ENCODE measurements at regions not wholly inside any gene's neighbourhood (a gene's known extent, or its start where the extent isn't known, plus 50 kb on each side); places are given as distances from the start of the nearest gene placed in this dataset.
A peak's percentile ranks its signal among the peaks of the same experiment; 100 is the strongest.
"Not testable (repeated sequence)": the region's sequence is repeated elsewhere in the genome, so short reads cannot be mapped to it uniquely, and the experiment has no call there.

- in situ Hi-C loops (cut with MboI; ENCODE audit: low pct_unique_long_range_greater_than_20kb, low sequenced_read_pairs): no loop called here
- no peak for DNase-seq
Observed at GRCh38 chr11:103699656-103700055, 336.8 kb upstream of the DDI1 start.

- no peak for DNase-seq
- in situ Hi-C loops (cut with MboI; ENCODE audit: low pct_unique_long_range_greater_than_20kb, low sequenced_read_pairs): no loop called here
Observed at GRCh38 chr11:103700622-103701021, 335.8 kb upstream of the DDI1 start.

DNA sequence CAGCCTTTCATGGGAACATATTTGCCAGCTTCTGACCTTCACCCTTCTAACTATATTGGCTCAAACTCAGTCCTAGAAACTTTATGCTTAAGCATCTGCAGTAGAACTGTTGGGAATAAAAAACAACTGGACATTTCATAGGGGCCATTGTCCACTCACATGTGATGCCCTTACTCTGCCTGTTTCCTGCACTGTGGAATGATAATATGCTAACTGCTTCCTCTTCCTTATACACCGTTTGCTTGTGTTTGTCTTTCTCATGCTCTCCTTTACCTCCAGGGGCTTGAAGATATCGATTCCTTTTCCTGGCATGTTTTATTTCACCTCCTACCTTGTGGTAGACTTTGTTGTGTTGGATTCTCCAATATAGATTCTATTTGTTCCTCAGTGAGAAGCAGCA lies 333.0 kb upstream of the DDI1 start:
- in situ Hi-C loops (cut with MboI; ENCODE audit: low pct_unique_long_range_greater_than_20kb, low sequenced_read_pairs): no loop called here
- no peak for DNase-seq

GRCh38 chr11:103703954-103704353 lies 332.5 kb upstream of the DDI1 start:
- DNase-seq: no peak
- in situ Hi-C loops (cut with MboI; ENCODE audit: low pct_unique_long_range_greater_than_20kb, low sequenced_read_pairs): no loop called here

DNA sequence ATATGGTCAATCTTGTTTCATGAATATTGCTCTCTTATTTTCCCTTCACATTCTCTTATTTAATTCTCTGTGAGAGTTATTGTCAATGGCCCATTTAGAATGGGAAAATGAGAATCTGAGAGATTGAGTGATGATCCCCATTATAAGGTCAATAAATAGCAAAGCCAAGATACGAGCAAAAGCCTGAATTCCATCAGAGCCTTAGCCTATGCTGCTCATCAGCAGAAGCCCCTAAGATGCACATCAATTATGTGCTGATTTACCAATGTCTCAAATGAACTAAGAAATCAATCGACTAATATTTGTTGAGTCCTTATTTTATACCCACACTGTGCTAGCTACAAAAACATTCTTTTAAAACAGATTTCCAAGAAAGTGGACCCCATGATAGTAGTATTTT lies 330.8 kb upstream of the DDI1 start:
- in situ Hi-C loops (cut with MboI; ENCODE audit: low pct_unique_long_range_greater_than_20kb, low sequenced_read_pairs): no loop called here
- no peak for DNase-seq

GRCh38 chr11:103709371-103709770 lies 327.1 kb upstream of the DDI1 start:
- in situ Hi-C loops (cut with MboI; ENCODE audit: low pct_unique_long_range_greater_than_20kb, low sequenced_read_pairs): no loop called here
- DNase-seq: peak; percentile 77

- no peak for DNase-seq
Observed at GRCh38 chr11:103714246-103714645, 322.2 kb upstream of the DDI1 start.

GRCh38 chr11:103716363-103716762 lies 320.1 kb upstream of the DDI1 start:
- no peak for DNase-seq
- in situ Hi-C loops (cut with MboI; ENCODE audit: low pct_unique_long_range_greater_than_20kb, low sequenced_read_pairs): no loop called here

More at GRCh38 chr11:103714246-103714645, 322.2 kb upstream of the DDI1 start:
- in situ Hi-C loops (cut with MboI; ENCODE audit: low pct_unique_long_range_greater_than_20kb, low sequenced_read_pairs): no loop called here

GRCh38 chr11:103727262-103727661 lies 309.2 kb upstream of the DDI1 start:
- no peak for DNase-seq

DNA sequence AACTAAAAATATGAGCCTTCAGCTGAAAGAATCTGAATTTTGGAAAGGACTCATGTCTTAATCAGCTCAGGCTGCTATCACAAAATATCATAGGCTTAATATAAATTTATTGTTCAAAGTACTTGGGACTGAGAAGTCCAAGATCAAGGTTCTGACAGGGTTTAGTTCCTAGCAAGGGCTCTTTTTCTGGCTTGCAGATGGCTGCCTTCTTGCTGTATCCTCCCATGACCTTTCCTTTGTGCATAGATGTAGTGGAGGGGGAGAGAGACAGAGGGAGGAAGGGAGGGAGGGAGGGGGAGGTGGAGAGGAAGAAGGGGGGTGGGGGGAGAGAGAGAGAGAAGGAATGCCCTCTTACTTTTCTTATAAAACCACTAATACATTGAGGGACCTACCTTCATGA lies 306.8 kb upstream of the DDI1 start:
- in situ Hi-C loops (cut with MboI; ENCODE audit: low pct_unique_long_range_greater_than_20kb, low sequenced_read_pairs): no loop called here

More at GRCh38 chr11:103727262-103727661, 309.2 kb upstream of the DDI1 start:
- in situ Hi-C loops (cut with MboI; ENCODE audit: low pct_unique_long_range_greater_than_20kb, low sequenced_read_pairs): no loop called here

GRCh38 chr11:103730131-103730940 lies 306.1 kb upstream of the DDI1 start:
- in situ Hi-C loops (cut with MboI; ENCODE audit: low pct_unique_long_range_greater_than_20kb, low sequenced_read_pairs): no loop called here

More for the DNA sequence above, 306.8 kb upstream of the DDI1 start:
- DNase-seq: no peak

DNA sequence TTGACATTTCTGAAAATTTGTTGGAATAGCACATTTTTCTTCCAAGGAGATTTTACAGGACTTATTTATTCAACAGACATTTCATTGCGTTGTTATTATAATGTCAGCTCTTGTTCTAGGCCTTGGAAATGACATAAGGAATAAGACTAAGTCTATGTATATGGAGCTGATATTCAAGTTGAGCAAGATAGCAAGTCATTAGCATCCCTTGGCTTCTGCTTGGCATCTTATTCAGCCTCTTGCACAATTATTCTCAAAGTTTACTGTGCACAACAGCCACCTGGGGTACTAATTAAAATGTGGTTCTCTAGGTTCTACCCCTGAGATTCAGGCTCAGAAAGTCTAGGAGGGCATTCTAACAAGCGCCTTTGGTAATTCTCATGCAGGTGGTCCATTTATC lies 304.8 kb upstream of the DDI1 start:
- DNase-seq: no peak

More at GRCh38 chr11:103730131-103730940, 306.1 kb upstream of the DDI1 start:
- no peak for DNase-seq

DNA sequence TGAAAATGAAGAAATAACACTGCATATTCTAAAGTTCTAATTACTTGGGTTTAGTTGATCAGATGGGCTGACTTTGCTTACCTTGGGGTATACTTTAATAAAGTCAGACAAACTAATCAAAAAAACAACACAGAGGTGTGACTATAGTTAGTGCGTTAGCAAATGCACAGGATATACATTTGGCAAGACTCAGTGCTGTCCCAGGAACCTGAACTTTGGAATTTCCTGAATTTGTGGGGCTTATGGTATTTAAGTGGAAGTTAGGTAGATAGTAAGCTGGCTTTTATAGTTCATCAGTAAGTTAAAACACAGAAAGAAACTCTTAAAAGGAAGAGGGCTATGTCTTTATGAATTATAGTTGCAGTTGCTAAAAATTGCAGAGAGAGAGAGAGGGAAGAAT lies 302.6 kb upstream of the DDI1 start:
- DNase-seq: no peak
- in situ Hi-C loops (cut with MboI; ENCODE audit: low pct_unique_long_range_greater_than_20kb, low sequenced_read_pairs): no loop called here

More for the DNA sequence above, 304.8 kb upstream of the DDI1 start:
- in situ Hi-C loops (cut with MboI; ENCODE audit: low pct_unique_long_range_greater_than_20kb, low sequenced_read_pairs): no loop called here

DNA sequence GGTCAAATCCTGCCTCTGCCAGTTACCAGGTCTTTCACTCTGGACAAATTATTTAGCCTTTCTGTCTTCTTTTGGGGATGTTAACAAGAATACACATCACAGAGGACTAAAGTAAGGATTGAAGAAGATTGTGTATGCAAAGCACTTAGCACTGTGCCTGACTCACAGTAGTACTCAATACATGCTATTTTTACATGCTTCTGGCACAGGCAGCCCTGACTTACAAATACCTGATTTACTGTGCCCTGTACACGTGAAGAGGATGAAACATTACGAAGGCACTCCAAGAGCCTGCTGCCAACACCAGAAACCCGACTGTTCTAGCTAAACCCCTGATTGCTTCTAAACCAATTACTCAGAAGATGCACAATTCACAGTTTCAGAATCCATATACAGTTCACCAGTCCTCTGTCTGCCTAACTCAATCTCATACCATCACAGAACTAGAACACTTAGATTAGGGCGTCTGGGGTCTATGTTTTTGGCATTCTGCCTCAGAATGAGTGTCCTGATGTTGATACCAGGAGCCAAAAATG lies 300.9 kb upstream of the DDI1 start:
- DNase-seq: no peak
- in situ Hi-C loops (cut with MboI; ENCODE audit: low pct_unique_long_range_greater_than_20kb, low sequenced_read_pairs): no loop called here

GRCh38 chr11:103736315-103737036 lies 300.0 kb upstream of the DDI1 start:
- in situ Hi-C loops (cut with MboI; ENCODE audit: low pct_unique_long_range_greater_than_20kb, low sequenced_read_pairs): no loop called here
- DNase-seq: no peak

DNA sequence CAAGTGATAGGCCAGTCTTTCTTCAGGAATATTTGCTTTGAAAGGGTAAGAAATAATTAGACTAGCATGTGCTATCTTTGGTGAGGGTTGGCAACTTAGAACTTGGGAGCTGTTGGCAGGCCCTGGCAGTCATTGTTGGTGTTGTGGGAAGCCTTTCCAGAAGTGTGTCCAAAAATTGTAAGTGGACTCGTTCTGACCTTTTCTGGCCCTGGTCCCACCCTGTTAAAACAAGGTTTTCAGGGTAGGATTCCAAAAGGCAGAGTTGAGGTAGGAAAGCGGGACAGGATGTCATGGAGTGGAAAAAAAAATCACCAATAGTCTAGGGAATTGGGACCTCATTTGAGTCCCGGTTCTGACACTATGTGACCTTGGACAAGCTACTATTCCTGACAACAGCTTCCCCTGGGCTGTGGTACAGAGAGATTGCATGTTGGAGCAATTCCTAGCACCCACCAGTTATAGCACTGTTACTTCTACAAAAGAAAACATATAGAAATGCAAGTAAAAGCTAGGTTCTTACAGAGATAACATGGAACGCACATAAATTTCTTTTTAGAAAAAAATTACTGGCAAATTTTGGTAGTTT lies 299.3 kb upstream of the DDI1 start:
- DNase-seq: no peak
- in situ Hi-C loops (cut with MboI; ENCODE audit: low pct_unique_long_range_greater_than_20kb, low sequenced_read_pairs): no loop called here

GRCh38 chr11:103737747-103738146 lies 298.7 kb upstream of the DDI1 start:
- in situ Hi-C loops (cut with MboI; ENCODE audit: low pct_unique_long_range_greater_than_20kb, low sequenced_read_pairs): no loop called here
- DNase-seq: no peak

DNA sequence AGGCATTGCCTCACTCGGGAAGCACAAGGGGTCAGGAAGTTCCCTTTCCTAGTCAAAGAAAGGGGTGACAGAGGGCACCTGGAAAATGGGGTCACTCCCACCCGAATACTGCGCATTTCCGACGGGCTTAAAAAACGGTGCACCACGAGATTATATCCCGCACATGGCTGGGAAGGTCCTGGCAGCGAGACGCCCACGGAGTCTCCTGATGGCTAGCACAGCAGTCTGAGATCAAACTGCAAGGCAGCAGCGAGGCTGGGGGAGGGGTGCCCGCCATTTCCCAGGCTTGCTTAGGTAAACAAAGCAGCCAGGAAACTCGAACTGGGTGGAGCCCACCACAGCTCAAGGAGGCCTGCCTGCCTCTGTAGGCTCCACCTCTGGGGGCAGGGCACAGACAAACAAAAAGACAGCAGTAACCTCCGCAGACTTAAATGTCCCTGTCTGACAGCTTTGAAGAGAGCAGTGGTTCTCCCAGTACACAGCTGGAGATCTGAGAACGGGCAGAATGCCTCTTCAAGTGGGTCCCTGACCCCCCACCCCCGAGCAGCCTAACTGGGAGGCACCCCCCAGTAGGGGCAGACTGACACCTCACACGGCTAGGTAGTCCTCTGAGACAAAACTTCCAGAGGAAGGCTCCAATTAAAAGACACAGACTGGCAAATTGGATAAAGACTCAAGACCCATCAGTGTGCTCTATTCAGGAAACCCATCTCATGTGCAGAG lies 297.2 kb upstream of the DDI1 start:
- DNase-seq; in situ Hi-C loops (cut with MboI; ENCODE audit: low pct_unique_long_range_greater_than_20kb, low sequenced_read_pairs): not testable (repeated sequence)

DNA sequence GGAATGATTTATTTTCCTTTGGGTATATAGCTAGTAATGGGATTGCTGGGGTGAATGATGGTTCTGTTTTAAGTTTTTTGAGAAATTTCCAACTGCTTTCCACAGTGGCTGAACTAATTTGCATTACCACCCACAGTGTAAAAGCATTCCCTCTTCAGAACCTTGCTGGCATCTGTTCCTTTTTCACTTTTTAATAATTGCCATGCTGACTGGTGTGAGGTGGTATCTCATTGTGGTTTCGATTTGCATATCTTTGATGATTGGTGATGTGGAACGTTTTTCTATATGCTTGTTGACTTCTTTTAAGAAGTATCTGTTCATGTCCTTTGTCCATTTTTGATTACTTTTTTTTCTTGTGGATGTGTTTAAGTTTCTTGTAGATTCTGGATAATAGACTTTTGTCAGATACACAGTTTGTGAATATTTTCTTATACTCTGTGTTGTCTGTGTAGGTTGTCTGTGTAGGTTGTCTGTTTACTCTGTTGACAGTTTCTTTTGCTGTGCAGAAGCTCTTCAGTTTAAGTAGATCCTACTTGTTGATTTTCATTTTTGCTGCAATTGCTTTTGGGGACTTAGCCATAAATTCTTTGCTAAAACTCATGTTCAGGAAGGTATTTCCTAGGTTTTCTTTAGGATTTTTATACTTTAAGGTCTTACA lies 291.8 kb upstream of the DDI1 start:
- in situ Hi-C loops (cut with MboI; ENCODE audit: low pct_unique_long_range_greater_than_20kb, low sequenced_read_pairs): no loop called here
- no peak for DNase-seq
